ENCODE measurements at regions not wholly inside any gene's neighbourhood (a gene's known extent, or its start where the extent isn't known, plus 50 kb on each side); places are given as distances from the start of the nearest gene placed in this dataset.

- 59 to 68% (median 64%) methylated on average over 1 of the region's 1 CpG for WGBS, 4 donors
- H3K36me3 ChIP-seq (replicated peaks in 1 of 2) = no peaks in the 10 kb centered on the region
- no peak for DNase-seq
- peak overlapping the region; percentile 27 to 69 (median 49) for H3K27ac ChIP-seq
- H3K27me3 ChIP-seq = no peaks in the 10 kb centered on the region
- H3K4me1 ChIP-seq (replicated peaks in 1 of 2) = peaks cover 21 to 29% of the 10 kb centered on the region in 2 donors
- peaks cover 0 to 20% (median 0%) of the 10 kb centered on the region in 3 donors for H3K9me3 ChIP-seq (replicated peaks in 1 of 3)
- intact Hi-C loops (cut with DNase I) = no loop called here
- no peak for TF ChIP-seq POLR2A (IDR thresholded peaks at IDR 0.05)
- TF ChIP-seq, protein P1, sequence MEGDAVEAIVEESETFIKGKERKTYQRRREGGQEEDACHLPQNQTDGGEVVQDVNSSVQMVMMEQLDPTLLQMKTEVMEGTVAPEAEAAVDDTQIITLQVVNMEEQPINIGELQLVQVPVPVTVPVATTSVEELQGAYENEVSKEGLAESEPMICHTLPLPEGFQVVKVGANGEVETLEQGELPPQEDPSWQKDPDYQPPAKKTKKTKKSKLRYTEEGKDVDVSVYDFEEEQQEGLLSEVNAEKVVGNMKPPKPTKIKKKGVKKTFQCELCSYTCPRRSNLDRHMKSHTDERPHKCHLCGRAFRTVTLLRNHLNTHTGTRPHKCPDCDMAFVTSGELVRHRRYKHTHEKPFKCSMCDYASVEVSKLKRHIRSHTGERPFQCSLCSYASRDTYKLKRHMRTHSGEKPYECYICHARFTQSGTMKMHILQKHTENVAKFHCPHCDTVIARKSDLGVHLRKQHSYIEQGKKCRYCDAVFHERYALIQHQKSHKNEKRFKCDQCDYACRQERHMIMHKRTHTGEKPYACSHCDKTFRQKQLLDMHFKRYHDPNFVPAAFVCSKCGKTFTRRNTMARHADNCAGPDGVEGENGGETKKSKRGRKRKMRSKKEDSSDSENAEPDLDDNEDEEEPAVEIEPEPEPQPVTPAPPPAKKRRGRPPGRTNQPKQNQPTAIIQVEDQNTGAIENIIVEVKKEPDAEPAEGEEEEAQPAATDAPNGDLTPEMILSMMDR (IDR thresholded peaks at IDR 0.05) = no peak
- H3K4me3 ChIP-seq = no peak overlapping the region
Observed at GRCh38 chr17:69854225-69854780, 220.7 kb upstream of the KCNJ16 start.

DNA sequence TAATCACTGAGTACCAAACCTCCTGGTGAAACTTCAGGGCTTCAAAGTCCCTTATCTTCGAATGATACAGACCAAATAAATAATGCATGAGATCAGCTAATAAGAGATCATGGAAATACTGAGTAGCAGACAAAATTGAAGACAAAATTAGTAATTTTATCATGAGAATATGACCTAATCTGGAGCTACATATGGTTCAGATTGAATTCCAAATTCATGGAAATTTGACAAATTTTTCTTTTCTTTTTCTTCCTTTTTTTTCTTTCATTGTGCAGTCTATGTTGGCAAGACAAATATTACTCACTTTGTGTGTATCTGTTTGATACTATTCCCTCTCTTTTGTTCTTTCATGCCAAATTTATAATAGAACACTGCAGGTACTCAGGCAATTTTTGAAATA, 218.1 kb upstream of the KCNJ16 start:
- DNase-seq = no peak
- WGBS, 4 donors = 82 to 100% (median 88%) methylated on average over 1 of the region's 1 CpG
- H3K27me3 ChIP-seq = no peaks in the 10 kb centered on the region

DNA sequence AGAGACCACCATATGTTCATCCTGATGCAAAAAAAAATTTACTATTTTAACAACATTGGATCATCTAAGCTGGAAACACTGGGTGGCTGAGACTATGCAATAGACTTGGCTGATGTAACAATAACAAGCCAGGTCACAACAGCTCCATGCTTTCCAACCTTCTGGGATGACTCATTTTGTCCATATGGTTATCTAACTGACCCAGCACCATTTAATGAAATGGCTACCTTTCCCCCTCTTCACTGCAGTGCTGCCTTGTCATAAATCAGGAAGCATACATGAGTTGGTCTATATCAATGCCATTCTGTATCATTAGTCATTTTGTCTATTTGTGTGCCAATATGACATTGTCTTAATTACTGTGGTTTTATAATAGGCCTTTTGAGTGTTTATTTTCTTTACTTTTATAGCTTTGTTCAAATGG, 217.6 kb upstream of the KCNJ16 start:
- intact Hi-C loops (cut with DNase I) = no loop called here
- peaks cover 21 to 29% of the 10 kb centered on the region in 2 donors for H3K4me1 ChIP-seq (replicated peaks in 1 of 2)

More for the DNA sequence above, 218.1 kb upstream of the KCNJ16 start:
- Histone ChIP-seq H3K36me3 (replicated peaks in 1 of 2) (no peaks in the 10 kb centered on the region), H3K9me3 (replicated peaks in 1 of 3) (peaks cover 0 to 21% (median 0%) of the 10 kb centered on the region in 3 donors), H3K27ac (no peak overlapping the region), H3K4me3 (no peak overlapping the region), H3K4me1 (replicated peaks in 1 of 2) (peaks cover 21 to 29% of the 10 kb centered on the region in 2 donors)
- intact Hi-C loops (cut with DNase I) = no loop called here
- no peak for TF ChIP-seq POLR2A (IDR thresholded peaks at IDR 0.05)
- TF ChIP-seq, protein P1 (IDR thresholded peaks at IDR 0.05) = no peak

GRCh38 chr17:69858460-69858859, 216.6 kb upstream of the KCNJ16 start:
- no peaks in the 10 kb centered on the region for H3K36me3 ChIP-seq (replicated peaks in 1 of 2)
- peaks cover 0 to 21% (median 0%) of the 10 kb centered on the region in 3 donors for H3K9me3 ChIP-seq (replicated peaks in 1 of 3)
- no peaks in the 10 kb centered on the region for H3K27me3 ChIP-seq
- peaks cover 17 to 20% of the 10 kb centered on the region in 2 donors for H3K4me1 ChIP-seq (replicated peaks in 1 of 2)
- H3K27ac ChIP-seq = no peak overlapping the region
- no peak overlapping the region for H3K4me3 ChIP-seq
- TF ChIP-seq POLR2A (IDR thresholded peaks at IDR 0.05) = no peak
- TF ChIP-seq, protein P1 (IDR thresholded peaks at IDR 0.05) = no peak
- WGBS, 4 donors = 63 to 81% (median 64%) methylated on average over 3 of the region's 3 CpGs
- intact Hi-C loops (cut with DNase I) = no loop called here
- no peak for DNase-seq

More for the DNA sequence above, 217.6 kb upstream of the KCNJ16 start:
- H3K9me3 ChIP-seq (replicated peaks in 1 of 3) = peaks cover 0 to 21% (median 0%) of the 10 kb centered on the region in 3 donors
- TF ChIP-seq, protein P1 (IDR thresholded peaks at IDR 0.05) = no peak
- no peak for TF ChIP-seq POLR2A (IDR thresholded peaks at IDR 0.05)
- H3K36me3 ChIP-seq (replicated peaks in 1 of 2) = no peaks in the 10 kb centered on the region
- no peak overlapping the region for H3K27ac ChIP-seq
- no peaks in the 10 kb centered on the region for H3K27me3 ChIP-seq
- H3K4me3 ChIP-seq = no peak overlapping the region
- DNase-seq = no peak

Measured in adrenal gland (tissue), 9 donors.